Endothelial cell of umbilical vein (primary cell): ENCODE measurements at regions not wholly inside any gene's neighbourhood (a gene's known extent, or its start where the extent isn't known, plus 50 kb on each side); places are given as distances from the start of the nearest gene placed in this dataset.

Experiments used
- BruUV-seq: library from RNA; stranded (reverse); fragments of 400-500 nt; replicated peaks from 2 replicates; lab custom pipeline; 2021; lab: Mats Ljungman, UMichigan
- CTCF ChIA-PET: fragments of 300-600, 350-600 bp; sonication (Branson Sonifier 250); formaldehyde crosslinking; loops from one replicate; lab custom pipeline; 2021; ENCODE audit warnings: antibody characterized with exemption, inconsistent platforms; lab: Charles Lee
- POLR2A ChIA-PET: fragments of 300-600, 350-600 bp; sonication (Branson Sonifier 250); formaldehyde crosslinking; loops from one replicate; lab custom pipeline; 2021; ENCODE audit warnings: antibody characterized with exemption, inconsistent platforms; lab: Charles Lee
- DNase-seq: peaks from one replicate; pipeline ENCODE4 v3.0.0-alpha.2; 2011; ENCODE audit warnings: low read depth, low spot score
- FAIRE-seq: peaks from 2 replicates; lab custom pipeline; 2011; peaks lifted over from hg19 to GRCh38; lab: Jason Lieb, UNC
- H2AFZ ChIP-seq: 2 replicates; pipeline ENCODE4 v1.6.0; 2012; ENCODE audit warnings: low read depth, low read length, control low read depth, inconsistent platforms
- H3K27ac ChIP-seq: 2 replicates; pipeline ENCODE4 v1.5.1; 2011; ENCODE audit warnings: low read depth, mild to moderate bottlenecking, control low read depth, low read length, moderate library complexity; ENCODE audit not compliant: insufficient read depth
- H3K27me3 ChIP-seq, 2 experiments: 2 replicates each; pipeline versions ENCODE4 v1.6.0 to v1.6.1; 2011; ENCODE audit warnings: low read length in 2 of 2, mixed read lengths in 1 of 2; ENCODE audit not compliant: control insufficient read depth in 2 of 2, insufficient read depth in 2 of 2
- H3K36me3 ChIP-seq, 2 experiments: 2 replicates in 1 of 2; 3 replicates in 1 of 2; pipeline ENCODE4 v1.5.1; 2011; ENCODE audit warnings: low read length in 2 of 2, mild to moderate bottlenecking in 1 of 2, moderate library complexity in 1 of 2; ENCODE audit not compliant: control insufficient read depth in 2 of 2, insufficient read depth in 2 of 2; ENCODE audit errors: extremely low read depth in 1 of 2
- H3K4me1 ChIP-seq: 3 replicates; pipeline ENCODE4 v1.5.1; 2011; ENCODE audit warnings: mild to moderate bottlenecking, low read length; ENCODE audit not compliant: control insufficient read depth, insufficient read depth; ENCODE audit errors: extremely low read depth
- H3K4me2 ChIP-seq: 2 replicates; pipeline ENCODE4 v1.6.1; 2011; ENCODE audit warnings: low read length, control low read depth, mixed read lengths; ENCODE audit not compliant: insufficient read depth
- H3K4me3 ChIP-seq, 3 experiments: fragments of 200-600 bp in 1 of 3; sonication (generic), shearing (Covaris generic) in 1 of 3; replicated peaks in 1 of 3; 2 replicates each; pipeline ENCODE4 v1.5.1; 2011 to 2016; ENCODE audit warnings: control low read depth in 3 of 3, low read length in 3 of 3, mild to moderate bottlenecking in 2 of 3, inconsistent platforms in 1 of 3, low read depth in 1 of 3, moderate library complexity in 1 of 3; ENCODE audit not compliant: insufficient read depth in 1 of 3
- H3K79me2 ChIP-seq: 2 replicates; pipeline ENCODE4 v1.6.0; 2012; ENCODE audit warnings: low read length, inconsistent platforms; ENCODE audit not compliant: control insufficient read depth, insufficient read depth
- H3K9ac ChIP-seq: replicated peaks from 2 replicates; pipeline ENCODE3; 2011; ENCODE audit warnings: low read length, control low read depth; ENCODE audit not compliant: insufficient read depth; ENCODE audit errors: extremely low read depth
- H3K9me1 ChIP-seq: replicated peaks from 3 replicates; pipeline ENCODE4 v1.6.0; 2011; ENCODE audit warnings: mild to moderate bottlenecking, low read length; ENCODE audit not compliant: control insufficient read depth, insufficient read depth; ENCODE audit errors: extremely low read depth
- H3K9me3 ChIP-seq: replicated peaks from 2 replicates; pipeline ENCODE4 v1.5.1; 2012; ENCODE audit warnings: low read length, inconsistent platforms; ENCODE audit not compliant: control insufficient read depth, insufficient read depth
- H4K20me1 ChIP-seq: replicated peaks from 2 replicates; pipeline ENCODE3; 2011; ENCODE audit warnings: mild to moderate bottlenecking, low read length; ENCODE audit not compliant: control insufficient read depth, insufficient read depth; ENCODE audit errors: extremely low read depth
- EZH2 ChIP-seq: IDR thresholded peaks from 2 replicates; pipeline ENCODE4 v1.6.1; 2012; ENCODE audit warnings: borderline replicate concordance, low read depth, mild to moderate bottlenecking, moderate library complexity, low read length, inconsistent platforms; ENCODE audit not compliant: severe bottlenecking
- FOS ChIP-seq: IDR thresholded peaks from 2 replicates; pipeline ENCODE4 v1.6.1; 2011; ENCODE audit warnings: mild to moderate bottlenecking, low read length, moderate library complexity, borderline replicate concordance; ENCODE audit not compliant: insufficient read depth
- GATA2 ChIP-seq: IDR thresholded peaks from 2 replicates; pipeline ENCODE4 v1.7.0; 2011; ENCODE audit warnings: low read depth, mild to moderate bottlenecking, moderate library complexity, mixed read lengths, low read length; ENCODE audit not compliant: insufficient read length, insufficient read depth
- JUN ChIP-seq: IDR thresholded peaks from 2 replicates; pipeline ENCODE4 v1.6.1; 2011; ENCODE audit warnings: borderline replicate concordance, low read depth; ENCODE audit not compliant: insufficient read length, insufficient read depth
- MYC ChIP-seq: IDR thresholded peaks from one replicate; pipeline ENCODE4 v1.6.1; 2011; ENCODE audit warnings: mild to moderate bottlenecking, low read depth, low read length
- POLR2A ChIP-seq: IDR thresholded peaks from 2 replicates; pipeline ENCODE4 v1.6.1; 2012; ENCODE audit warnings: low read depth, mild to moderate bottlenecking, control low read depth, low read length
- POLR2AphosphoS5 ChIP-seq: IDR thresholded peaks from 2 replicates; pipeline ENCODE4 v1.6.1; 2012; ENCODE audit warnings: low read depth, mild to moderate bottlenecking, control low read depth, low read length, moderate library complexity; ENCODE audit not compliant: insufficient read depth
- dilution Hi-C: fragments of 300-500 bp; cut with MboI; formaldehyde crosslinking; loops from one replicate; pipeline ENCODE4 v1.15.0; 2019; ENCODE audit warnings: low sequenced_read_pairs; ENCODE audit not compliant: extremely low pct_ligation_motif_present
- intact Hi-C: fragments of 100-400 bp; cut with micrococcal nuclease; formaldehyde crosslinking; loops from one replicate; pipeline ENCODE4 v1.10.0; 2022
- TF ChIP-seq, protein P1 (sequence below): IDR thresholded peaks from 2 replicates; pipeline ENCODE4 v1.6.1; 2011; ENCODE audit not compliant: insufficient read depth, insufficient read length
- TF ChIP-seq, protein P2 (sequence below), 2 donors: IDR thresholded peaks; 1 replicate in 1 of 2; 2 replicates in 1 of 2; pipeline ENCODE4 v1.5.1; 2011; ENCODE audit warnings: low read length in 2 of 2, mild to moderate bottlenecking in 2 of 2, moderate library complexity in 2 of 2, control low read depth in 1 of 2, inconsistent platforms in 1 of 2, low read depth in 1 of 2; ENCODE audit not compliant: insufficient read depth in 1 of 2; ENCODE audit errors: extremely low read depth in 1 of 2

DNA sequence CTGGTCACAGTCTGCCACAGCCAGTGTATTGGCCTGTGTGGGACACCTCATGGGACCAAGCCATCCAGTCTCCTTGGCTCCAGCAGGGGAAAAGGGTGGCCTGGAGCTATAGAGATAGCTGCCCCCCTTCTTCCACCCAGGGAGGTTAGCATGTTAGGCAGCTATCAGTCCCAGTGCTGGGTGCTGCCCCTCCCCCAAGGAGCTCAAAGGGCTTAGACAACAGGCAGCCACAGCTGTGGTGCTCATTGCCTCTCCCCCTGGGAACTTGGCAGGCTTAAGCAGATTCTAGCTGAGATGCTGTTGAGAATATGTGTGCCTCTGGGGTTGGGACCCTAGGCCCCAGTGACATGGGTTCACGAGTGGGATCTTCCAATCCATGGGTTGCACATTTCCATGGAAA is 226.0 kb upstream of the PTGER4 start:
- intact Hi-C loops (no loop called here), dilution Hi-C loops (no loop called here)
- H3K4me3 ChIP-seq = no peak overlapping the region
- H3K9me3 ChIP-seq = no peaks in the 10 kb centered on the region
- no peaks in the 10 kb centered on the region for H4K20me1 ChIP-seq
- TF ChIP-seq POLR2AphosphoS5 = no peak
- no peak for TF ChIP-seq MYC
- H3K9me1 ChIP-seq = no peaks in the 10 kb centered on the region
- no peaks in the 10 kb centered on the region for H3K4me1 ChIP-seq
- H2AFZ ChIP-seq = no peak overlapping the region
- POLR2A ChIA-PET = no interaction called here
- CTCF ChIA-PET = no interaction called here
- H3K79me2 ChIP-seq = no peaks in the 10 kb centered on the region
- no peaks in the 10 kb centered on the region for H3K27me3 ChIP-seq
- H3K36me3 ChIP-seq = no peaks in the 10 kb centered on the region
- BruUV-seq = no TSS peak
- no peak for DNase-seq
- no peak overlapping the region for H3K4me2 ChIP-seq
- no peak overlapping the region for H3K27ac ChIP-seq
- no peak overlapping the region for H3K9ac ChIP-seq
- FAIRE-seq = no peak

DNA sequence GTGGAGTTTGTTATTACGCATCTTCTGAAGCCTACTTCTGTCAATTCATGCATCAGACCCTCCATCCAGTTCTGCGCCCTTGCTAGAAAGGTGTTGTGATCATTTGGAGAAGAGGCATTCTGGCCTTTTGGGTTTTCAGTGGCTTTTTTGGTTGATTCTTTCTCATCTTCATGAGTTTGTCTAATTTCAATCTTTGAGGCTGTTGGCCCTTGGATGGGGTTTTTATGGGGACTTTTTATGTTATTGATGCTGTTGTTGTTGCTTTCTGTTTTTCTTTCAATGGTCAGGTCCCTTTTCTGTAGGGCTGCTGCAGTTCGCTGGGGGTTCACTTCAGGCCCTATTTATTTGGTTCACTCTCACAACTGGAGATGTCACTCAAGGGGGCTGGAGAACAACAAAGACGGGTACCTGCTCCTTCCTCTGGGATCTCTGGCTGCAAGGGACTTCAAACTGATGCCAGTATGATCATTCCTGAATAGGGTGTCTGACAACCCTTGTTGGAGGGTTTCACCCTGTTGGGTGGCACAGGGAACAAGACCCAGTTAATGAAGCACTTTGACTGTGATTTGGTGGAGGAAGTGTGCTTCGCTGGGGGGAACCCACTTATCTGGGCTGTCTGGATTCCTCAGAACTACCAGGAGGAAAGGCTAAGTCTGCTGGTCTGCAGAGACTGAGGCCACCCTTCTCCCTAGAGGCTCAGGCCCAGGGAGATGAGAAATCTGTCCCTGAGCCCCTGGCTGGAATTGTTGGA is 226.7 kb upstream of the PTGER4 start:
- ChIA-PET CTCF (no interaction called here), POLR2A (no interaction called here)
- intact Hi-C loops (no loop called here), dilution Hi-C loops (no loop called here)
- no peak overlapping the region for H3K27ac ChIP-seq
- H3K27me3 ChIP-seq = no peaks in the 10 kb centered on the region
- H3K9me1 ChIP-seq = no peaks in the 10 kb centered on the region
- no peaks in the 10 kb centered on the region for H4K20me1 ChIP-seq
- no peak overlapping the region for H3K4me3 ChIP-seq
- H3K4me2 ChIP-seq = no peak overlapping the region
- no peaks in the 10 kb centered on the region for H3K4me1 ChIP-seq
- H3K79me2 ChIP-seq = no peaks in the 10 kb centered on the region
- no peak overlapping the region for H2AFZ ChIP-seq
- no peaks in the 10 kb centered on the region for H3K9me3 ChIP-seq
- FAIRE-seq = no peak
- BruUV-seq = no TSS peak
- H3K9ac ChIP-seq = no peak overlapping the region
- DNase-seq = no peak
- no peak for TF ChIP-seq EZH2
- TF ChIP-seq POLR2AphosphoS5 = no peak
- TF ChIP-seq JUN = no peak
- no peak for TF ChIP-seq FOS
- TF ChIP-seq, protein P1, sequence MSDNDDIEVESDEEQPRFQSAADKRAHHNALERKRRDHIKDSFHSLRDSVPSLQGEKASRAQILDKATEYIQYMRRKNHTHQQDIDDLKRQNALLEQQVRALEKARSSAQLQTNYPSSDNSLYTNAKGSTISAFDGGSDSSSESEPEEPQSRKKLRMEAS = no peak
- no peak for TF ChIP-seq GATA2
- TF ChIP-seq, protein P2, sequence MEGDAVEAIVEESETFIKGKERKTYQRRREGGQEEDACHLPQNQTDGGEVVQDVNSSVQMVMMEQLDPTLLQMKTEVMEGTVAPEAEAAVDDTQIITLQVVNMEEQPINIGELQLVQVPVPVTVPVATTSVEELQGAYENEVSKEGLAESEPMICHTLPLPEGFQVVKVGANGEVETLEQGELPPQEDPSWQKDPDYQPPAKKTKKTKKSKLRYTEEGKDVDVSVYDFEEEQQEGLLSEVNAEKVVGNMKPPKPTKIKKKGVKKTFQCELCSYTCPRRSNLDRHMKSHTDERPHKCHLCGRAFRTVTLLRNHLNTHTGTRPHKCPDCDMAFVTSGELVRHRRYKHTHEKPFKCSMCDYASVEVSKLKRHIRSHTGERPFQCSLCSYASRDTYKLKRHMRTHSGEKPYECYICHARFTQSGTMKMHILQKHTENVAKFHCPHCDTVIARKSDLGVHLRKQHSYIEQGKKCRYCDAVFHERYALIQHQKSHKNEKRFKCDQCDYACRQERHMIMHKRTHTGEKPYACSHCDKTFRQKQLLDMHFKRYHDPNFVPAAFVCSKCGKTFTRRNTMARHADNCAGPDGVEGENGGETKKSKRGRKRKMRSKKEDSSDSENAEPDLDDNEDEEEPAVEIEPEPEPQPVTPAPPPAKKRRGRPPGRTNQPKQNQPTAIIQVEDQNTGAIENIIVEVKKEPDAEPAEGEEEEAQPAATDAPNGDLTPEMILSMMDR (IDR thresholded peaks at IDR 0.05; ENCODE audit: extremely low read depth in 1 of 2, insufficient read depth in 1 of 2, low read depth in 1 of 2, low read length in 2 of 2) = no peak
- no peak for TF ChIP-seq POLR2A
- TF ChIP-seq MYC = no peak
- H3K36me3 ChIP-seq = no peaks in the 10 kb centered on the region
